Erythroblast (primary cell): ENCODE measurements at regions not wholly inside any gene's neighbourhood (a gene's known extent, or its start where the extent isn't known, plus 50 kb on each side); places are given as distances from the start of the nearest gene placed in this dataset.

ENCODE experiments used
- GATA1 ChIP-seq: IDR thresholded peaks from 2 replicates; pipeline ENCODE4 v1.6.1; 2011; ENCODE audit warnings: low read depth, mild to moderate bottlenecking, control low read depth, low read length, moderate library complexity
- POLR2A ChIP-seq: IDR thresholded peaks from 2 replicates; pipeline ENCODE4 v1.6.1; 2011; ENCODE audit warnings: mild to moderate bottlenecking, low read length

DNA sequence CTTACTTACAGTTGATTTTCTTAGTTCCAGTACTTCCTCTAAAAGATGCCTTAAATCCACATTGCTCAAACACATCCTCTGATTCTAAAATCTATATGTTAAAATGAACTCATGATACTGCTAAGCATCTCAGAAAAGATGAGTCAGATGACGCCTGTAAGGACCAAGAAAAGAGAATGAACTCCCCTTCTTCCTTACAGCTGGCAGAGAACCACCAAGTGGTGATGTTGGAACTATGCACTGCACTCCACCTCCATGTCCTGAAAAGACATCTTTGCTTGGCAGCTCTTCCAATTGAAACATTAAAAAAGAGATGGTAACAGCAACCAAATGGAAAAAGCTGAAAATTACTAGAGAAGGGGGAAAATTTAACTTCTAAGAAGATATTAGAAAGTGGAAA is 648.8 kb downstream of the PTPRC start:
- TF ChIP-seq POLR2A (no peak), GATA1 (no peak)
